COLO829 (cell line): ENCODE measurements at regions not wholly inside any gene's neighbourhood (a gene's known extent, or its start where the extent isn't known, plus 50 kb on each side); places are given as distances from the start of the nearest gene placed in this dataset.
A peak's percentile ranks its signal among the peaks of the same experiment; 100 is the strongest.
"Not testable (repeated sequence)": the region's sequence is repeated elsewhere in the genome, so short reads cannot be mapped to it uniquely, and the experiment has no call there.

Experiments used
- DNase-seq: peaks from one replicate; pipeline ENCODE4 v3.0.0; 2012; ENCODE audit warnings: low spot score

DNA sequence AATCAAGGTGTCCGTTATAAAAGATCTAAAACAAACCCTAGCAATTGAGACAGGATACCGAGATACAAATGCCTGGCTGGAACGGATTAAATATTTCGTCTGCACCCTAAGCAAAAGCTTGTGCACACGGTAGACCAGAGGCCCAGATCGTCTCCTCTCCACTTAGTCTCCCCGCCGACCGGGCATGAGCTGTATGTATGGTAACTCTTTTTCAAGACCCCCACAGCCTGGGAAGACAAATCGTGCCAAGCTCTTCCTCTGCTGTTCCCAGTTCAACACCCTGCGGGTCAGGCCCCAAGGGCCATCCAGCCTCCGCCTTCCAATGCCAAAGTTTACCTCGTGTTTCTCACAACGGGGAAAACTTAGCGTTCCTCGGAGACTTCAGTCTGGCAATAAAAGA lies 285.7 kb upstream of the GALNT17 start:
- no peak for DNase-seq

DNA sequence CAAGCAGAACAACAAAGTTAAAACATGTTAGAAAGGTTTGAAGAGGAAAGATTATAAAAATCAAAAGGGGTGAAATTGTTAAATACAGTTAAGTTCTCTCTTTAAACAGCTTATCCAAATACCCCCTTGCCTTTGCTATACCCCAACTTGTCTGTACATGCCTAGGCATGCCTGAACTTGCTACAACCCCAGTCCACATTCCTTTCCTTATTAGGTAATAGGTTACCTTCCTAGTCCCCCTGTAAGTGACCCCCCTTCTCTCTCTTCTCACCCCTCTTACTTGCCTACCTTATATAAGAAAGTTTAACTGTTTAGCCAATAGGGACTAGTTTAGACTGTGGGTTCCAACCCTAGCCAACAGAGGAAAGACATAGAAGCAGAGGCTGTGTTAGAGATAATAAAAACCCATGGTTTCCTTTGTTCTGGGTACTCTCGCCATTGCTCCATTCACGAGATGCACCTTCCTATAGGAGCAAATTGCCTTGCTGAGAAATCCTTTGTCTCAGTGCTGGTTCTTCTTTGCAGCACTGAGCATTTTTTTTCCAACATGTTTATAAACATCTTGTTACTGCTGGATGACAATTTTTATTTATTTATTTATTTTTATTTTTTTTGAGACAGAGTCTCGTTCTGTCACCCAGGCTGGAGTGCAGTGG lies 282.2 kb upstream of the GALNT17 start:
- no peak for DNase-seq

DNA sequence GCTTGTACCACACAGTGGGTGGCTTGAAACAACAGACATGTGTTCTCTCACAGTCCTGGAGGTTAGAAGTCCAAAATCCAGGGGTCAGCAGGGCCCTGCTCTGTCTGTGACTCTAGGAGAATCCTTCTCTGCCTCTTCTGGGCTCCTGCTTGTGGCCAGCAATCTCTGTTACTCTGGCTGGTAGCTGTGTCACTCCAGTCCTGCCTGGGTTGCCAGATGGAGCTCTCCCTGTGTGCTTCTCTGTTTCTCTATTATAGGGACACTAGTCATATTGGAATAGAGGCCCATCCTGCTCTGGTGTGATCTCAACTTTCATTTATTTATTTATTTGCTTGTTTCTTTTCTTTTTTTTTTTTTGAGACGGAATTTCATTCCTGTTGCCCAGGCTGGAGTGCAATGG lies 276.6 kb upstream of the GALNT17 start:
- DNase-seq: no peak

DNA sequence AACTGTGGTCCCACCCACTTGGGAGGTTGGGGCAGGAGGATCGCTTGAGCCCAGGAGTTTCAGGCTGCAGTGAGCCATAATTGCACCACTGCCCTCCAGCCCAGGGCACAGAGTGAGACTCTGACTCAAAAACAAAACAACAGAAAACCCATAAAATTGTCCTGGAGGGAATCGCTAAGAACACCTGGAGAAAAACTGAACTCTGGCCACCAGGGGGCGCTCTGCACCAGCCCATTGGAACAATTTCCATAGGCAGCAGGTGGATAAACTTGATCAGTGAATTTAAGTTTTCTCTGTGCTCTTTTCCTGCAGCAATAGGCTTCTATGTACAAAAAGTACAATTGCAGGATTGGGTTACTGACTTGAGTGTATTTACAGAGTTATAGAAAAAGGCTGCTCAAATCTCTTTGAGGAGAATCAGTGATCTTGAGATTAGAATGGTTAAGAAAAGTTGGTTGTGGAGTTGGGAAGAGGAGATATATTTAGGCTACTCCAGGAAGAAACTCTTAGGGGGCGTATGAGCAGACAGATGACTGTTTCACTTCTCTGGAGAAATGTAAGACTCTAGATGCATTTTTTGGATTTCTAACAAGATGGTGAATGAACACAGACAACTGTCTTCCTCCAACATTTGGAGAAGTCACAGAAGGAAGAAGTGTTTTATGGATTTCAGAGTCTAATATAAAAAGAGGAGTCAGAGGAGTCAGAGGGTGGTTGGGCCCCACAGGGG lies 274.9 kb upstream of the GALNT17 start:
- DNase-seq: peak; percentile 70

DNA sequence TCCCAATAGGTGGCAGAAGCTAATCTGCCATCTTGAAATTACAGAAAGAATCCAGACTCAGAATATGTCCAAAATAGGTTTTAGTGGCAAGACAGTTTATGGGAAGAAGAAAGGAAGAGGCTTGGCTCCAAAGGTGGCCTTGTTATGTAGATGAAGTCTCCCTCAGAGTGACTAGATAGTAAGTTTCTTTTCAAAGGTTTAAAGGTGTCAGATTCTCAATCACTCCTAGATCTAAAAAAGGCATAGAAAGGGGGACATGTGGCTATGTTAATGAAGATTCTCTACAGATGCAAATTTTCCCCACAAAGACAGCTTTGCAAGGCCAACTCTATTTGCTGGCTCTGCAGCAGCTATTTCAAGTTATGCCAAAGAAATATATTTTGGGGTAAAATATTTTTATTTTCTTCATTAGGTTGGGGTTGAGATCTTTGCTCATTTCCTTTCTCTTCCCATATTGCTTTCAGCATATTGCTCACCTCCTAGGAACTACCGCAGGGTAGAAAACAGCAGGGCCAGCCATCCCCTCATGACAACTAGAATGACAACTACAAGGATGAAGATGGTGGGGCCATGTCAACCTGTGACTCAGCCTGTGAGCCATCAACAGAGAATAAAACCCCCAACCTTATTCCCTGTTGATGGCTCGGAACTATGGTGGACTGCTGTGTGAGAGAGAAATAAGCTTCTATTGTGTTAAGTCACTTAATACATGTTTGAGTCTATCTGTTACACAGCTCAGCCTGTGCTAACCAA lies 274.0 kb upstream of the GALNT17 start:
- DNase-seq: no peak

DNA sequence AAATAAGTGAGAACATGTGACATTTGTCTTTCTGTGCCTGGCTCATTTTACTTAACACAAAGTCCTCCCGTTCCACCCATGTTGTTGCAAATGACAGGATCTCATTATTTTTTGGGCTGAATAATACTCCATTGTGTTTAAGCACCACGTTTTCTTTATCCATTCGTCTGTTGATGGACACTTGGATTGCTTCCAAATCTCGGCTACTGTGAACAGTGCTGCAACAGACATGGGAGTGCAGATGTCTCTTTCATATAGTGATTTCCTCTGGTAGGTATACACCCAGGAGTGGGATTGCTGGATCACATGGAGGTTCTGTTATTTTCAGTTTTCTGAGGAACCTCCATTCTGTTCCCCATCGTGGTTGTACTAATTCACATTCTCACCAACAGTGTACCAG lies 264.4 kb upstream of the GALNT17 start:
- no peak for DNase-seq

- DNase-seq: no peak
Measured at GRCh38 chr7:70870349-70870748, 261.6 kb upstream of the GALNT17 start.

DNA sequence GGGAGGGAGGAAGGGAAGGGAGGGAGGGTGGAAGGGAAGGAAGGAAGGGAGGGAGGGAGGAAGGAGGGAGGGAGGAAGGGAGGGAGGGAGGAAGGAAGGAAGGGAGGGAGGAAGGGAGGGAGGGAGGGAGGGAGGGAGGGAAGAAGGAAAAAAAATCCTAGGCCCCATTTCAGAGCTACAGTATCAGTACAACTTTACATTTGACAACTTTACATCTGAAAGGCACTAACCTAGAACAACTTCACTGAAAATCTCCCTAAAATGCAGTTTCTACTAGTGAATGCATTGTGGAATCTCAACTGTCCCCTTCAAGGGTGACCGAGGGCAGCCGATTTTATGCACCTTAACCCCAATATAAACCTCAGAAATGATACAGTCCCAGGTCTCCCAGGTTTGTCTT lies 259.8 kb upstream of the GALNT17 start:
- no peak for DNase-seq

DNA sequence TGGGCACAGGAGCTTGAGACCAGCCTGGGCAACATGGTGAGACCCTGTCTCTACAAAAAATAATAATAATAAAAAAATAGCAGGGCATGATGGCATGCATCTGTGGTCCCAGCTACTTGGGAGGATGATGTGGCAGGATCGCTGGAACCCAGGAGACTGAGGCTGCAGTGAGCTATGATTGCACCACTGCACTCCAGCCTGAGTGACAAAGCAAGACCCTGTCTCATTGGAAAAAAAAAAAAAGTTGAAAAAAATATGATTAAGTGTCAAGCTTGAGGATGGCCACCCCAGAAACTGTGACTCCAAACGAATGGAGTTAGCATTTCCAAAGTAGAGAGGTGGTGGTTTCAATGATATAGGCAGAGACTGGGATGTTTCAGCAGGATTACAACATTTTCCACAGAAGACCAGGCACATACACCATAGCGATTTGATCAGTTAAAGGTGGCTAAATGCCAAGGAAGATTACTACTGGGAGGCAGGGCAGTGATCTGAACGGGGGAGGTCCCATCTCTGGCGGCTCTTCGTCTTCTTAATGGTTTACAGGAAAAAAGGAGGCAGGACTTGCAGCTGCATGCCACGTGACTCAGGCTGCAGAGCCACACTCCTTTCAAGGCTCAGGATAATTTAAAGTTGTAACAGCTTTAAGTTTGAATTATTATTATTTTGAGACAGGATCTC lies 250.6 kb upstream of the GALNT17 start:
- no peak for DNase-seq

DNA sequence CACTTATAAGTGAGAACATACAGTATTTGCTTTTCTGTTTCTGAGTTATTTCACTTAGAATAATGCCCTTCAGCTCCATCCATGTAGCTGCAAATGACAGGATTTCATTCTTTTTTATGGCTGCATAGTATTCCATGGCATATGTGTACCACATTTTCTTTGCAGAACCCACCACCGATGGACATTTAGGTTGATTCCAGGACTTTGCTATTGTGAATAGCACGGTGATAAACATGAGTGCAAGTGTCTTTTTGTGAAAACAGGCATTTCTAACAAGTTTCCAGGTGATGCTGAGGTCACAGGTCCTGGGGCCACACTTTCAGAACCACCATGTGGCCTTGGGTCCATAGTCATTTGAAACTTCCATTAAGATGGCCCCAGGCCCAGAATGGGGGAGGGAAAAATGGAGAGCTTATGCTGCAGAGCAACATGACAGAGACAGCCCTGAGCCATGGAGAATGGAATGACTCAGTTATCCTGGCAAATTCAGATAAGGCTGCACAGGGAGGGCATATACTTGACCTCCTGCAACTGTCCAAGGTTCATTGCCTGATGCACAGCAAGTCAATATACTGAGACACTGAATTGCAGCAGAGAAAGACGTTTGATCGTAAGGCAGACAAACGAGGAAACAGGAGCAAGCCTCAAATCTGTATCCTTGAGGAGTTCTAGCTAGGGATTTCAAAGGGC lies 248.0 kb upstream of the GALNT17 start:
- DNase-seq: no peak

DNA sequence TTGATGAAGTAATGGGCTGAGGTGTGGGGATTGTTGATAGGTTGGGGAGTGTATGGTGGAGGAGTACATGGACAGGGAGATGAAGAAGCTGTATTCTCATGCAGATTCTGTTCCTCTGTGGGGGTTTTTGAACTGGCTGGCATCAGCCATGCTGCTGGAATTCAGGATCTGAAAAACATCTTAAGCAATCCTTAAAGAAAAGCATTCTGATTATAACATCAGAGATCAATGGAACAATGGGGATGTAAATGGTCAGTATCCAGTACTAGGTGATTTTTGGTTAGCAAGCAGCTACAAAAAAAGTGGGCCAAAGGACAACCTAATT lies 247.5 kb upstream of the GALNT17 start:
- no peak for DNase-seq

DNA sequence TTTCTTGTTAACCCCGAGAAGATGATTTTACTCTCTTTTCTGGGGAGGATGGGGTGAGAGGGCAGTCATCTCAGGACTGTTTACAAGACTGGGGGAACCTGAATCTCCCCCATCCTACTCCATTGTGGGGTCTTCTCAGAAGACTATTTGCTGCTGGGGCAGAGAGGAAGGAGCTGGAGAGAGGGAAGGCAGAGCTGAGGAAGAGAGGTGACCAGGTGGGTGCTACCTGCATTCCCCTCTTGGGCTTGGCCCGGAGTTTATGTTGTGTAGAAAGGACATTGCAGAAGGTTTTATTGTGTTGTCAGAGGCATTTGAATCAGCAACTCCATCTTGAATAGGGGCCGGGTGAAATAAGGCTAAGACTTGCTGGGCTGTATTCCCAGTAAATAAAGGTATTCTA lies 247.1 kb upstream of the GALNT17 start:
- DNase-seq: no peak

DNA sequence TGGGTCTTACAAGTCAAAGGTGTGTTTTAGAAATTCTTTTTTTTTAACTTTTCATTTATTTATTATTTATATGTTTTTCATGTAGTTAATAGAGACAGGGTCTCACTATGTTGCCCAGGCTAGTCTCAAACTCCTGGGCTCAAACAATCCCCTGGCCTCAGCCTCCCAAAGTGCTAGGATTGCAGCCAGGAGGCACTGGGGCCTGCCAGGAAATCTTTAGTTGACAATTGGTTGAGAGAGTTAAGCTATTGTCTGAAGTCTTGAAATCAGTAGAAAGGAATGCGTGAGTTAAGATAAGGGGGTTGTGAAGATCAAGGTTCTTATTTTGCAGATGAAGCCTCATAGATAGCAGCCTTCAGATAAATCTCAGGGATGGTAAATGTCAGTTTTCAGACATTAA lies 245.4 kb upstream of the GALNT17 start:
- no peak for DNase-seq

- no peak for DNase-seq
Measured at GRCh38 chr7:70887186-70887585, 244.8 kb upstream of the GALNT17 start.

DNA sequence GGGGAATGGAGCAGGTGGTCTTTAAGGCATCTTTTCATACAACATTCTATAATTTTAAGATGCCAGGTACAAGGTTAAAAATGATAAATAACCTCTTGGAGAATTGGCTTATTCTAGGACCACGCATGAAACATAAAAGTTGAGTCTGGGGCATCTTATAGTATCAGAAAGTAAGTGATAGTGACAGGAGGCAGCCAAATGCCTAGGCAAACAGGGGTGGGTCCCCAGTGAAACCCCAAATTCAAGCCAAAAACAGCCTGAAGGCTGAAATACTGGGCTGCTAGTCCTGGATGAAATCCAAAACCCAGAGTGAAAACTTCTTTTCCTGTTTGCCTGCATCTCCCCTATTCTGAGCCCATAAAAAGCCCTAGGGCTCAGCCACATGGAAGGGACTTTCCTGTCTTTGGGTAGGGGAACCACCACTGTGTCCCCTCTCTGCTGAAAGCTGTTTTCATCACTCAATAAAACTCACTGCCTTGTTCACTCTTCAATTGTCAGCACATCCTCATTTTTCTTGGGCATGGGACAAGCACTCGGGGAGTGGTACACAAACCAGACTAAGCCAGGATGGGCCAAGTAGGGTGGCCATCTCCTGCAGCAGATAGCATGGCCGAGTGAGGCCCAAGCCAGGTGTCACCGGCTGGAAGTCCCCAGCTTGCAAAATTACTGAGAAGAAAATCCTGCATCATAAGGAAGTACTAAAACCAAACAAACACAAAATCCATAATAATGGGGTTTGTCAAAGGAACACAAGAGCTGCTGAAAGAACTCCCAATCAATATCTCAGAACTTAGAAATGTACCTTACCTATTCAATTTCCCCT lies 241.6 kb upstream of the GALNT17 start:
- no peak for DNase-seq

DNA sequence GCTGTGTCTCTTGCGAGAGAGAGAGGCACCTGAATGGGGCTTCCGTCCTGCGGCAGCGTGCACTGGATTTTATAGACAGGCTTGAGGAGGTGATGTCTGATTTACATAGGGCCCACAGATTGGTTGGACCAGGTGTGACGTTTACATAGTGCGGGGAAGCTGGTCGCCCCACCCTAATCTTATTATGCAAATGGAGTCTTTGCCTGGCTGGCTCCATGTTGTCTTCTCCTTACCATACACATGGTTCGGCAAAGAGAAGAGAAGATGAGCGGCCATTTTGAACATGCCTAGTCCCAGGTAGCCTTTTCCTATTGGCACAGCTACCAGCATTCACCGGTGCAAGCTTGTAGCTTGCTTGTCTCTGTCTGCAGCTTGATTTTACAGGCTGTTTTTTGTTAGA lies 238.5 kb upstream of the GALNT17 start:
- no peak for DNase-seq

GRCh38 chr7:70893971-70894715 lies 237.8 kb upstream of the GALNT17 start:
- DNase-seq: no peak

- DNase-seq: no peak
Measured at GRCh38 chr7:70894799-70895198, 237.1 kb upstream of the GALNT17 start.

GRCh38 chr7:70895337-70896200 lies 236.4 kb upstream of the GALNT17 start:
- DNase-seq: not testable (repeated sequence)
